ENCODE measurements at regions not wholly inside any gene's neighbourhood (a gene's known extent, or its start where the extent isn't known, plus 50 kb on each side); places are given as distances from the start of the nearest gene placed in this dataset.

GRCh38 chr17:70520956-70521355 lies 351.6 kb downstream of the KCNJ2 start:
- TF ChIP-seq, protein P1, sequence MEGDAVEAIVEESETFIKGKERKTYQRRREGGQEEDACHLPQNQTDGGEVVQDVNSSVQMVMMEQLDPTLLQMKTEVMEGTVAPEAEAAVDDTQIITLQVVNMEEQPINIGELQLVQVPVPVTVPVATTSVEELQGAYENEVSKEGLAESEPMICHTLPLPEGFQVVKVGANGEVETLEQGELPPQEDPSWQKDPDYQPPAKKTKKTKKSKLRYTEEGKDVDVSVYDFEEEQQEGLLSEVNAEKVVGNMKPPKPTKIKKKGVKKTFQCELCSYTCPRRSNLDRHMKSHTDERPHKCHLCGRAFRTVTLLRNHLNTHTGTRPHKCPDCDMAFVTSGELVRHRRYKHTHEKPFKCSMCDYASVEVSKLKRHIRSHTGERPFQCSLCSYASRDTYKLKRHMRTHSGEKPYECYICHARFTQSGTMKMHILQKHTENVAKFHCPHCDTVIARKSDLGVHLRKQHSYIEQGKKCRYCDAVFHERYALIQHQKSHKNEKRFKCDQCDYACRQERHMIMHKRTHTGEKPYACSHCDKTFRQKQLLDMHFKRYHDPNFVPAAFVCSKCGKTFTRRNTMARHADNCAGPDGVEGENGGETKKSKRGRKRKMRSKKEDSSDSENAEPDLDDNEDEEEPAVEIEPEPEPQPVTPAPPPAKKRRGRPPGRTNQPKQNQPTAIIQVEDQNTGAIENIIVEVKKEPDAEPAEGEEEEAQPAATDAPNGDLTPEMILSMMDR (IDR thresholded peaks at IDR 0.05), result no peak
- TF ChIP-seq POLR2A (IDR thresholded peaks at IDR 0.05), result no peak

Data from Peyer's patch (tissue), 4 donors.